ENCODE measurements at regions not wholly inside any gene's neighbourhood (a gene's known extent, or its start where the extent isn't known, plus 50 kb on each side); places are given as distances from the start of the nearest gene placed in this dataset.

DNA sequence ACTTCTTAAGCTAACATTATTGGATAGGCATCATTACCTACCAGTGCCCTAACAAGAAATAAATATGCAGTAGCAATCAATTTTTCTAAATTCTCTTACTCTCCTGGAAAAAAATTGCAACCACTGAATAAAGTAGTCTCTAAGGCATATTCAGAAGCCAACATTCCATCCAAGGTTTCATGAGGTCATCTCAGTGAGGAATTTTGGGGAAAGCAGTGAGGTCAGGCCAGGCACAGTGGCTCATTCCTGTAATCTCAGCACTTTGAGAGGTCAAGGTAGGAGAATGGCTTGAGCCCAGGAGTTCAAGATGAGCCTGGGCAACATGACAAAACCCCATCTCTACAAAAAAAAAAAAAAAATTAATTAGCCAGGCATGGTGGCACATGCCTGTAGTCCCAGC, 75.9 kb upstream of the GHITM start:
- TF ChIP-seq, protein P1, sequence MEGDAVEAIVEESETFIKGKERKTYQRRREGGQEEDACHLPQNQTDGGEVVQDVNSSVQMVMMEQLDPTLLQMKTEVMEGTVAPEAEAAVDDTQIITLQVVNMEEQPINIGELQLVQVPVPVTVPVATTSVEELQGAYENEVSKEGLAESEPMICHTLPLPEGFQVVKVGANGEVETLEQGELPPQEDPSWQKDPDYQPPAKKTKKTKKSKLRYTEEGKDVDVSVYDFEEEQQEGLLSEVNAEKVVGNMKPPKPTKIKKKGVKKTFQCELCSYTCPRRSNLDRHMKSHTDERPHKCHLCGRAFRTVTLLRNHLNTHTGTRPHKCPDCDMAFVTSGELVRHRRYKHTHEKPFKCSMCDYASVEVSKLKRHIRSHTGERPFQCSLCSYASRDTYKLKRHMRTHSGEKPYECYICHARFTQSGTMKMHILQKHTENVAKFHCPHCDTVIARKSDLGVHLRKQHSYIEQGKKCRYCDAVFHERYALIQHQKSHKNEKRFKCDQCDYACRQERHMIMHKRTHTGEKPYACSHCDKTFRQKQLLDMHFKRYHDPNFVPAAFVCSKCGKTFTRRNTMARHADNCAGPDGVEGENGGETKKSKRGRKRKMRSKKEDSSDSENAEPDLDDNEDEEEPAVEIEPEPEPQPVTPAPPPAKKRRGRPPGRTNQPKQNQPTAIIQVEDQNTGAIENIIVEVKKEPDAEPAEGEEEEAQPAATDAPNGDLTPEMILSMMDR (IDR thresholded peaks at IDR 0.05; ENCODE audit: insufficient read depth, low read length, poor library complexity, severe bottlenecking) = no peak
- no peak for TF ChIP-seq EZH2phosphoT487 (conservative IDR thresholded peaks at IDR 0.05; ENCODE audit: low read length)

All from SU-DHL-6 (cell line).